ENCODE measurements at regions not wholly inside any gene's neighbourhood (a gene's known extent, or its start where the extent isn't known, plus 50 kb on each side); places are given as distances from the start of the nearest gene placed in this dataset.
"Not testable (repeated sequence)": the region's sequence is repeated elsewhere in the genome, so short reads cannot be mapped to it uniquely, and the experiment has no call there.

DNA sequence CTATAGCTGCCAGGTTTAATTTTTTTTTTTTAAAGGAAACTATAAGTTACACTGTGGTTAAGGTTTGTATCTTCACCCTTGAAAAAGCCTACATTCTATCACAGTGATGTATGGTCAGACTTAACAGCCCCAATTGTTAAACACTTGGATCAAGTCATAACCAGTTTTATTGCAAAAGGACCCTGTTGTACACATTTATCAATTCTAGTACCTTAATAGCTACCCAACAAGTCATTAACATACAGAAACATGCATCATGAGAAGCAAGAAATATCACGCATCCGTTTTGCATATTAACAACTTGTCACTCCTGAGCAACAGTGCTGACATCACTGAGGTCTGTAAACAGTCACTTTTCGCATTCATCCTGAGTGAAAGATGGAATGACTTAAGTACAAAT, 62.4 kb upstream of the AMN1 start:
- TF ChIP-seq, protein P1, sequence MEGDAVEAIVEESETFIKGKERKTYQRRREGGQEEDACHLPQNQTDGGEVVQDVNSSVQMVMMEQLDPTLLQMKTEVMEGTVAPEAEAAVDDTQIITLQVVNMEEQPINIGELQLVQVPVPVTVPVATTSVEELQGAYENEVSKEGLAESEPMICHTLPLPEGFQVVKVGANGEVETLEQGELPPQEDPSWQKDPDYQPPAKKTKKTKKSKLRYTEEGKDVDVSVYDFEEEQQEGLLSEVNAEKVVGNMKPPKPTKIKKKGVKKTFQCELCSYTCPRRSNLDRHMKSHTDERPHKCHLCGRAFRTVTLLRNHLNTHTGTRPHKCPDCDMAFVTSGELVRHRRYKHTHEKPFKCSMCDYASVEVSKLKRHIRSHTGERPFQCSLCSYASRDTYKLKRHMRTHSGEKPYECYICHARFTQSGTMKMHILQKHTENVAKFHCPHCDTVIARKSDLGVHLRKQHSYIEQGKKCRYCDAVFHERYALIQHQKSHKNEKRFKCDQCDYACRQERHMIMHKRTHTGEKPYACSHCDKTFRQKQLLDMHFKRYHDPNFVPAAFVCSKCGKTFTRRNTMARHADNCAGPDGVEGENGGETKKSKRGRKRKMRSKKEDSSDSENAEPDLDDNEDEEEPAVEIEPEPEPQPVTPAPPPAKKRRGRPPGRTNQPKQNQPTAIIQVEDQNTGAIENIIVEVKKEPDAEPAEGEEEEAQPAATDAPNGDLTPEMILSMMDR (conservative IDR thresholded peaks at IDR 0.05; ENCODE audit: low read length) = not testable (repeated sequence)
- TF ChIP-seq EZH2phosphoT487 (IDR thresholded peaks at IDR 0.05; ENCODE audit: borderline replicate concordance) = not testable (repeated sequence)

Measured in Loucy (cell line).